ENCODE measurements at regions not wholly inside any gene's neighbourhood (a gene's known extent, or its start where the extent isn't known, plus 50 kb on each side); places are given as distances from the start of the nearest gene placed in this dataset.
"Not testable (repeated sequence)": the region's sequence is repeated elsewhere in the genome, so short reads cannot be mapped to it uniquely, and the experiment has no call there.

DNA sequence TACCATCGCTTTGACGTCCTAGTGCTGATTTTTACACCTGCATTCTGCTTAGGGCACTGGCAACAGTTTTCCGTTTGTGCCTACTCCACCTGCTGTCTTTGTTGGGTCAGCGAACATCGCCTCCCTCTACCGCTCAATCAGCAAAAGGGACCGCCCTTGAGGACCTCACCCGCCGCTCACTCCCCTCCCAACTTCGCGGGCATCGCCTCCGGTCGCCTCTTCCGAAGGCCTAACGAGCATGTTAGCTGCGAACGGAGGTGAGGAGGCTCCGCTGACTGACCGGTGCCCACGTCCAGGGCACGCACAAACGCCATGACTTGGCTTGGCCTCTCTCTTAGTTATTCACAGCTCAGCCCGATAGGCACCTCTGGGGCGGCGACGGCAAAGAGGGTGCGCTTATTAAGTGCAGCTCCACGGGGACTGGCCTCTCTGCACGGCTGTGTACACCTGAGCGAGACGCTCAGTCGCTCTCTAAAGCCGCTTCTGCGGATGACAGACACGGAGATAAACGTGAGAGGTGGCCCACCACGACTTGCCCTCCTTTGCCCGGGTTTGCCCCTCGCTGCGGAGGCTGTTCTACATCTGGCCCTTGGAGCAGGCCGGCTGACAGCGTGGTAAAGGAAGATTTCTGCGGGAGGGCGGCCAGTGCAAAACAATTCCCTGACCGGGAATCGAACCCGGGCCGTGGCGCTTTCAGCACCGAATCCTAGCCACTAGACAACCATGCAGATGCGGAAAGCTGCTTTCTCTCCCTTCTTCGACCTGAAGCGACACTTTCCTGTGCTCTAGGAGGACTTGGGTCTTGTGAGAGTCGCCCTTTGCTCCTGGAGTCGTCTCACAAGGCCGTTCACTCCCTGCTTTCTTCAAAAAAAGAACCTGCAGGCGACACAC lies 81.6 kb upstream of the FCGR1A start:
- DNase-seq, result not testable (repeated sequence)

GRCh38 chr1:149708192-149708853 lies 74.2 kb upstream of the FCGR1A start:
- DNase-seq, result peak; percentile 55 to 56

- DNase-seq, result not testable (repeated sequence)
These were observed 70.8 kb upstream of the FCGR1A start for GRCh38 chr1:149711651-149712050.

GRCh38 chr1:149712154-149712927 lies 70.2 kb upstream of the FCGR1A start:
- DNase-seq, result peak; percentile 2 to 41

GRCh38 chr1:149713513-149713912 lies 69.0 kb upstream of the FCGR1A start:
- not testable (repeated sequence) for DNase-seq

GRCh38 chr1:149713952-149714351 lies 68.5 kb upstream of the FCGR1A start:
- DNase-seq, result not testable (repeated sequence)

DNA sequence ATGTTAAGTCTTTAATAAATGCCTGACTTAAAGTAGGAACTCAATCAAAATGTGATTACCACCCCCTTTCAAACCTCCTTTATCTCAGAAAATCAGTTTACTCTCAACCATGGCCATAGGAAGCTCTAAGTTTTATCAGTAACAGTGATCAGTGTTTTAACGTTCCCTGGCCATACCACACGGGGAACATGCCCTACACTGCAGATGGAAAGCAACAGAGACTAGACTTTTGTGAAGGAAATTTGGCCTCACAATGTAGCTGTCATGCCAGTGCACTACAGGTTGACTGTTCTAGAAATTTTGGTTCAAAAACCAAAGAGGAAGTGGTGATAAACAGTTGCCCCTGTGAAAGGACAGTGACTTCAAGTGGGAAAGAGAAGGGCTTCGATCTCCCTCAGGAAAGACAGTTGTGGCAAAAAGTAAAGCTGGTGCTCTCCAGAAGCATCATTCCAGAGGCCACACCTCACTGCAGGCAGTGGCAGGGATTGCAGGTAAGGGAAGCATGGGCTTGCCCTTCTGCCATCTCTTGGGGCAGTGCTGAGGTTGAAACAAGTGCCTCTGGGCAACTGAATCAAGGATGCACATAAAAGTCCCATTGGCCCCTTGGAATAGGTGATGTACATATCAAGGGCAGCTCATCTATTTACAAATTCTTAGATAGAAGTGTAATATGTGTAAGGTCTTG lies 57.7 kb upstream of the FCGR1A start:
- DNase-seq, result not testable (repeated sequence)

DNA sequence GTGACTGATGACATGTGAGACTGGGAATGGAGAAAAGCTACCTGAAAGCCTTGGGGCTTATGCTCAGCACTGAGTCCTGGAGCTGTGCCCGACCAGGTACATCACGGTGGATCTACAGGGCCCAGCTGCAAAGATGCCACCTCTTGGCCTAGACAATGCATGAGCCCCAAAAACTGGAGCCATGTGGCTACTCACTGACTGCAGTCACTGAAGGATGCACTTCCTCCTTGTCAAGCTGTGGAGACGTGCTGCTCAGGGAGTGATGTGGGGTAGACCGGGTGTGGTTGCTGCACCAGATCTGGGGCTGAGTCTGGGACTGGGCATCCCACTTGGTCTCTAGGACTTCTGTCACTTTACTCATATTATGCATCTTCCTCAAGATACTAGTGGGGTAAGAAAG lies 55.8 kb upstream of the FCGR1A start:
- not testable (repeated sequence) for DNase-seq

DNA sequence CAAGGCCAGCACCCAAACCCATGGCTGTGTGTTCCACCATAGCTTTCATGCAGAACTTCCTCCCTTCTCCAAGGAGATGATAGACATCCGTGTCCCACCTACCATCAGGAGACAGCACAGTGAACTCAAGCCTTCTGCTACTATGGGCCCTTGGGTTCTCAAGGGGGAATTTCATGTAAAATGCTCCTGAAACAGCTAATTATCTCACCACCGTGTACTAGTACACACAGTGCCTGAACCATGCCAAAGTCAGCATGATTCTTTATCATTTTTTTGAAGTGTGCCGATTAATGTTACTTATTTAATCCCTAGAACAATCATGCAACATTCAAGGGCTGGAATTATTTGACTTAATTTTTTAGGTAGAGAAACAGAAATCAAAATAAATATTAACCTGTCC lies 53.9 kb upstream of the FCGR1A start:
- not testable (repeated sequence) for DNase-seq
